ENCODE measurements at regions not wholly inside any gene's neighbourhood (a gene's known extent, or its start where the extent isn't known, plus 50 kb on each side); places are given as distances from the start of the nearest gene placed in this dataset.

DNA sequence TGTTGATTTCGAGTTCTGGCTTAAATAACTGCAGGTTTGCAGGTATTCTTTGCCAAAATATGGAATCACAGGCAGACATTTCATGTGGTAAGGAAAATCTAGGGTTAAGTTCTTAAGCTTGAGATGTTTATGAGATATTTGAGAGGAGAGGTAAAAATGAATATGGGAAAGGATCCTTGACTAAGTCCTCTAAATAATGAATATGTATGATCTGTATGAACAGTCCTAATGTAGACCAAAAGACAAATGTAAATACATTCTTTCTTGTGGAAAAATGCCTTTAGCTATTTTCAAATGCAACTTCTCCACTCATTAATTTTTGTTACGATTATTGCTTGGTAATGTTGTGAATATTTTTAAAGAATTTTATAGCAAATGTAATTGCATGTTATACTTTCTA lies 1632.6 kb downstream of the SUCLG1 start:
- TF ChIP-seq, protein P1, sequence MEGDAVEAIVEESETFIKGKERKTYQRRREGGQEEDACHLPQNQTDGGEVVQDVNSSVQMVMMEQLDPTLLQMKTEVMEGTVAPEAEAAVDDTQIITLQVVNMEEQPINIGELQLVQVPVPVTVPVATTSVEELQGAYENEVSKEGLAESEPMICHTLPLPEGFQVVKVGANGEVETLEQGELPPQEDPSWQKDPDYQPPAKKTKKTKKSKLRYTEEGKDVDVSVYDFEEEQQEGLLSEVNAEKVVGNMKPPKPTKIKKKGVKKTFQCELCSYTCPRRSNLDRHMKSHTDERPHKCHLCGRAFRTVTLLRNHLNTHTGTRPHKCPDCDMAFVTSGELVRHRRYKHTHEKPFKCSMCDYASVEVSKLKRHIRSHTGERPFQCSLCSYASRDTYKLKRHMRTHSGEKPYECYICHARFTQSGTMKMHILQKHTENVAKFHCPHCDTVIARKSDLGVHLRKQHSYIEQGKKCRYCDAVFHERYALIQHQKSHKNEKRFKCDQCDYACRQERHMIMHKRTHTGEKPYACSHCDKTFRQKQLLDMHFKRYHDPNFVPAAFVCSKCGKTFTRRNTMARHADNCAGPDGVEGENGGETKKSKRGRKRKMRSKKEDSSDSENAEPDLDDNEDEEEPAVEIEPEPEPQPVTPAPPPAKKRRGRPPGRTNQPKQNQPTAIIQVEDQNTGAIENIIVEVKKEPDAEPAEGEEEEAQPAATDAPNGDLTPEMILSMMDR (IDR thresholded peaks at IDR 0.05): no peak
- TF ChIP-seq POLR2A (IDR thresholded peaks at IDR 0.05) (no peak), POLR2AphosphoS5 (IDR thresholded peaks at IDR 0.05) (no peak)

Data from upper lobe of left lung (tissue), 4 donors.